Skeletal muscle tissue (tissue), 3 donors: ENCODE measurements at regions not wholly inside any gene's neighbourhood (a gene's known extent, or its start where the extent isn't known, plus 50 kb on each side); places are given as distances from the start of the nearest gene placed in this dataset.

Source experiments
- H3K27ac ChIP-seq: one replicate; pipeline ENCODE4 v1.7.0; 2013; ENCODE audit warnings: mild to moderate bottlenecking, low read depth, low read length, inconsistent platforms
- H3K27me3 ChIP-seq, 3 donors: one replicate each; pipeline ENCODE4 v1.7.0; 2013; ENCODE audit warnings: low read length in 3 of 3; ENCODE audit not compliant: control insufficient read depth in 3 of 3, insufficient read depth in 3 of 3
- H3K36me3 ChIP-seq, 3 donors: one replicate each; pipeline ENCODE4 v1.7.0; 2013; ENCODE audit warnings: low read length in 3 of 3; ENCODE audit not compliant: control insufficient read depth in 3 of 3, insufficient read depth in 3 of 3
- H3K4me1 ChIP-seq, 3 donors: one replicate each; pipeline ENCODE4 v1.7.0; 2013; ENCODE audit warnings: low read length in 3 of 3, mild to moderate bottlenecking in 3 of 3; ENCODE audit not compliant: control insufficient read depth in 3 of 3, insufficient read depth in 3 of 3
- H3K4me3 ChIP-seq, 3 donors: one replicate each; pipeline ENCODE4 v1.7.0; 2013; ENCODE audit warnings: low read length in 3 of 3
- H3K9ac ChIP-seq, 3 donors: one replicate each; pipeline ENCODE4 v1.7.0; 2013; ENCODE audit warnings: low read length in 3 of 3, mild to moderate bottlenecking in 3 of 3, moderate library complexity in 2 of 3, low read depth in 1 of 3
- H3K9me3 ChIP-seq, 3 donors: one replicate each; pipeline ENCODE4 v1.7.0; 2013; ENCODE audit warnings: low read length in 3 of 3; ENCODE audit not compliant: control insufficient read depth in 3 of 3
- donor health status: Osteomylitis.

DNA sequence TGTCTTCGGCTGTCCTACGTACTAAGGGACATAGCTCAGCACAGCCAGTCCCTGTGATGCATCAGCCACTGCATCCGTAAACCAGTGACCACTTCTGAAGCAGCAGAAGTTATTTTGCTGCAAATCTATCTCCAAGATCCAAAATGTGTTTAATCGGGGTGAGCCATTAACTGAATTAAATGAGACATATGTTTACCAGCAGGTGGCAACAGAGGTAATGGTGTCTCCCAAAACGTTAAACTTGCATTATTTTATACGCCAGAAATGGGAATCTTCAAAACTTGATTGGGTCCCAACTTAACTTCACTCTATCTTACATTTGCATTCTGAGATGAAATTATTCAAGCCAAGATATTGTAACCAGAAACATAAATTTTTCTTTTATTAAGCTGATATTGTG, 75.3 kb upstream of the BOC start:
- Histone ChIP-seq H3K36me3 (no peaks in the 10 kb centered on the region), H3K9ac (no peak overlapping the region), H3K27ac (no peak overlapping the region), H3K27me3 (no peaks in the 10 kb centered on the region), H3K9me3 (no peaks in the 10 kb centered on the region), H3K4me1 (no peaks in the 10 kb centered on the region), H3K4me3 (no peak overlapping the region)

DNA sequence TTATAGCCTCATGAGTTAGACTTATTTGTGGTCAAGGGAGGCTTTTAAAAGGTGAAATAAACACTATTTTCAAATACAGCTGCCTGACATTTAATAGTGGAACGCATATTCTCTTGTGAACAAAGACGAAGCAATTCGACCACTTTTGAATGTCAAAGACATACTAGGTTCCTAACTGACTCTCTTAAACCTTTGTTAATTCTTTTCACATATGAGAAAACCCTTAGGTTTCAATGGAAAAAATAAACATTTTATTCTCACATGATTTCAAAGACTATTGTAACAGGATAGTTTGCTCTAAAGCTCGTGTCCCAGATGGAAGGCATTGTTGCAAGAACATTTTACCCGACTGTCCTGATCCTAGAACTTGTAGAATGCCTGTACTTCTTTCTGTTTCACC, 74.8 kb upstream of the BOC start:
- Histone ChIP-seq H3K27me3 (no peaks in the 10 kb centered on the region), H3K27ac (no peak overlapping the region)

DNA sequence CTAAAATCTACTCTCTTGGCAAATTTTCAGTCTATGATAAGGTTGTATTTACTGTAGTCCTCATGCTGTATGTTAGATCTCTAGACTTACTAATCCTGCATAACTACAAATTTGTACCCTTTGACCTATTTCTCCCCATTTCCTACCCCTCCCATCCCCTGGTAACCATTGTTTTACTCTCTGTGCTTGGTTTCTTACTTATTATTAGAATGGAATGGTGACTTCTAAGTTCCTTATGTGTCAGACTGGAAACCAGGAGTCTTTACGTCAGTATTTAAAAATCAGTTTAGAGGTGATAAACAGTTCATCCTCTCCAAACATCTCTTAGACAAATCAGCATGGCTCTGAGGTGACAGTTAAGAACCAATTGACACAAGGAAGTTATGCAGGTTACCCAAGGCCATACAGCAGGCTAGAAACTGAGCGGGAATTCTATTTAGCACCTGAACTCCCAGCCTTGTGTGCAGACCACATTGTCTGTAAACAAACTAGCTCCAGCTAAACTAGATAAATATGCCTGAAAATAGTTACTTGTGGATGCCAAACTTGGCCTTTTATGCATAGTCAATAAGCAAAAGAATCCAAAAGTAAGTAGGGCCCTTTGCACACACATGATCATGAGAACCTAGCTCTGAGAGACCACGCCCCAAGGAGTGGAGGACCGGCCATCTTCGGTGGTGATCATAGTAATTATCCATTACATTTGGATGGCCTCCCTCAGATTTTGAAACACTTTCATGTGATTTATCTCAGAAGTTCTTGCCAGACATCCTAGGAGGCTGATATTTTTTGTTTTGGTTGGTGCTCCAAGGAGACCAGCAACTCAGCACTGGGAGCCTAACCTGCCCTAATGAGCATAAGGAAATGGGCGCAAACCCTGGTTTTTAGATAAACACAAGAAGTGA, 72.3 kb upstream of the BOC start:
- no peaks in the 10 kb centered on the region for H3K9me3 ChIP-seq
- no peak overlapping the region for H3K9ac ChIP-seq
- no peaks in the 10 kb centered on the region for H3K27me3 ChIP-seq
- H3K4me3 ChIP-seq: no peak overlapping the region
- H3K4me1 ChIP-seq: no peaks in the 10 kb centered on the region
- H3K27ac ChIP-seq: no peak overlapping the region
- no peaks in the 10 kb centered on the region for H3K36me3 ChIP-seq

More for the DNA sequence above, 74.8 kb upstream of the BOC start:
- H3K4me3 ChIP-seq: no peak overlapping the region
- no peaks in the 10 kb centered on the region for H3K4me1 ChIP-seq
- no peaks in the 10 kb centered on the region for H3K9me3 ChIP-seq
- H3K36me3 ChIP-seq: no peaks in the 10 kb centered on the region
- H3K9ac ChIP-seq: no peak overlapping the region

DNA sequence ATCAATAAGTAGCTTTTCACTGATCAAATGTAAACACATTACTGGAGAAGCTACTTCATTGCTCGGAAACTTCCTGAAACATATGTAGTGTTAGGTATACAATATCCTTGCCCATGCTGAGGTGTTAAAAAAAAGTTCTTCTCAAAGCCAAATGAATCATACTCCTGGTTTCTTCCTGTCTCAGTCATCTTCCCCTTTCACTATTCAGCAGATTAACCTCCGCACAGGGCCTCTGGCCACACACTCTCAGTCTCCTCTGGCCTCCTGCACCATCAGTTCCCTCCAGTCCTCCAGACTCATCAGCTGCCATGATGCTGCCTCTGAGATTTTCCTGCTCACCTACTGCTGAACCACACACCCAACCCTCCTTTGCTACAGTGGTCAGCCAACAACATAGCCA, 70.5 kb upstream of the BOC start:
- H3K9ac ChIP-seq: no peak overlapping the region
- H3K27ac ChIP-seq: no peak overlapping the region

DNA sequence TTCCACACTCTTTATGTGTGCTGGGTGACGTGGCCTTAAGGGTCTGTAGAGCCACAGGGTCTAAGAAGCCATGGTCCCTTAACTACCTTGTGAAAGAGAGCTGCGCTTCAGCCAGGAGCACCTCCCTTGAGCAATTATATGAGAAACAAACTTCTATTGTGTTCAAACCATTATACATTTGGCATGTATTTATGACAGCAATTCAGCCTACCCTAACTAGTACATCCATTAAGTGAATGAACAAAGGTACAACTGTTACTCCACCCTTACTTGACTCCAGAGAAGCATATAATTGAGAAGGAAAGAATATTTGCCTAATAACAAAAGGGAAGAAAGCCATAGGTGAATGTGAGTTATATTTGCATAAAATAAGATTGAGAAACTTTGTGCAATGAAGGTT, 69.8 kb upstream of the BOC start:
- Histone ChIP-seq H3K9me3 (no peaks in the 10 kb centered on the region), H3K4me3 (no peak overlapping the region), H3K4me1 (peaks cover 0 to 2% (median 0%) of the 10 kb centered on the region in 3 donors), H3K27ac (no peak overlapping the region), H3K36me3 (no peaks in the 10 kb centered on the region), H3K9ac (no peak overlapping the region), H3K27me3 (no peaks in the 10 kb centered on the region)

More for the DNA sequence above, 70.5 kb upstream of the BOC start:
- Histone ChIP-seq H3K9me3 (no peaks in the 10 kb centered on the region), H3K36me3 (no peaks in the 10 kb centered on the region), H3K4me1 (no peaks in the 10 kb centered on the region), H3K4me3 (no peak overlapping the region), H3K27me3 (no peaks in the 10 kb centered on the region)

DNA sequence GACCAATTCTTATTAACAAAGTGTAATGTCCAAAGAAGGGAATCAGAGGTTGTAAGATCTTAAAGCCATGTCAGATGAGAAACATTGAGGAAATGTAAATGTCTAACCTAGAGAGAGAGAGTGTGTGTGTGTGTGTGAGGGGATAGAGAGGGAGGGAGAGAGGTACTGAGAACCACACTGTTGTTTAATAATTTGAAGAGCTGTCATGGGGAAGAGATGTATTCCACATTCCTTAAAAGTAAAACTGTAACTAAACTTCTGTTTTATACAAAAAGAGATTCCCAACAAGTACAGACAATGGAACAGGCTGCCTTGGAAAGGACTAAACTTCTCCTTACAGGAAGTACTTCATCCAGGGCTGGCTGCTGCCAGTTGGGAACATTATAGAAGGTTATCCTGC, 68.9 kb upstream of the BOC start:
- Histone ChIP-seq H3K9me3 (no peaks in the 10 kb centered on the region), H3K4me1 (peaks cover 0 to 3% (median 0%) of the 10 kb centered on the region in 3 donors), H3K27me3 (no peaks in the 10 kb centered on the region), H3K4me3 (no peak overlapping the region), H3K9ac (no peak overlapping the region), H3K36me3 (no peaks in the 10 kb centered on the region), H3K27ac (no peak overlapping the region)

DNA sequence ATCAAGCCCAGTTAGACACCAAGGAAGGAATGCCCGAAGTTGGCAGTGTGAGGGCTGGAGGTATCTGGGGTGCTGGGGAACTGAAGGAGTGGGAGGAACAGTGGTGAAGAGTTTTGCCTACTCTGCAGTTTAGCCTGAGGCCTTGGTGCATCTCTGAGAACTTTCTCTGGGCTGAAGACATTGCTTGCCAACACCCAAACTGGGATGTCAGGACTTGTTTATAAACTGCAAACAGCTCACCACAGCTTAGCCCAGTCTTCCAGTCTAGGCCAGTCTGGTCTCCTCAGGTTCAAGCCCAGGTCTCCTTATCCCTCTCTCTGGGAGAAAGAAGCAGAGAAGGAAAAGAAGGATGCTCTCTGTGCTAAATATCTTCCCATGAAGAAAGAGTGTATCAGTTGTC, 68.0 kb upstream of the BOC start:
- H3K27me3 ChIP-seq: no peaks in the 10 kb centered on the region
- no peaks in the 10 kb centered on the region for H3K9me3 ChIP-seq
- no peak overlapping the region for H3K4me3 ChIP-seq
- no peaks in the 10 kb centered on the region for H3K36me3 ChIP-seq
- H3K9ac ChIP-seq: no peak overlapping the region
- H3K4me1 ChIP-seq: peaks cover 6 to 9% (median 7%) of the 10 kb centered on the region in 3 donors
- H3K27ac ChIP-seq: no peak overlapping the region

DNA sequence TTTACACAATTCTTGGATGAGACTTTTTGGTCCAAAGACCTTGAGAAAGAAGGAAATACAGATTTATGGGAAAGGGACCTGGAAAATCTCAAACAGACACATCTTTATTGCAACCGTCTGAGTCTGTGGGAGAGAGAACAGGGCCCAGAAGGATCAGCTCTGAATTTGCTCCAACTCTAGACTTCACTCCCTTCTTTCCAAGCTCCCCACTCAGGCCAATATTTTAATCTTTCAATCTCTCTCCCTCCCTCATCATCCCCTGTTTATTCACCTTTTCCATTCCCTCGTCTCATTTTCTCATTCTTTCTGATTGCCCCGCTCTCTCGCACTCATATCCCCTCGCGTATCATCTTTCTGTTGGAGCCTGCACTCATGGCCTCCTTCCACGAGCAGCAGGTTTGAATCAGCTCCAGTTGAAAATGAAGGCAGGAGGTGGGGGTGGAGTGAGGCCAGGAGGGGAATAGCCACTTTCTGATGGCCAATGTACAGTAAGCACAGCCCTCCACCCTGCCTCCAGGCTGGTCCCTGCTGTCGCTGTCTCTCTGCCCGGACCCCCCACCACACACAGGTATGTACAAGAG, 63.6 kb upstream of the BOC start:
- H3K4me3 ChIP-seq: peak overlapping the region in 1 of 3 donors; percentile 21
- no peaks in the 10 kb centered on the region for H3K36me3 ChIP-seq
- H3K9ac ChIP-seq: peak overlapping the region in 1 of 3 donors; percentile 45
- no peaks in the 10 kb centered on the region for H3K27me3 ChIP-seq
- H3K9me3 ChIP-seq: no peaks in the 10 kb centered on the region
- H3K27ac ChIP-seq: peak overlapping the region; percentile 48
- peaks cover 15 to 23% (median 20%) of the 10 kb centered on the region in 3 donors for H3K4me1 ChIP-seq

DNA sequence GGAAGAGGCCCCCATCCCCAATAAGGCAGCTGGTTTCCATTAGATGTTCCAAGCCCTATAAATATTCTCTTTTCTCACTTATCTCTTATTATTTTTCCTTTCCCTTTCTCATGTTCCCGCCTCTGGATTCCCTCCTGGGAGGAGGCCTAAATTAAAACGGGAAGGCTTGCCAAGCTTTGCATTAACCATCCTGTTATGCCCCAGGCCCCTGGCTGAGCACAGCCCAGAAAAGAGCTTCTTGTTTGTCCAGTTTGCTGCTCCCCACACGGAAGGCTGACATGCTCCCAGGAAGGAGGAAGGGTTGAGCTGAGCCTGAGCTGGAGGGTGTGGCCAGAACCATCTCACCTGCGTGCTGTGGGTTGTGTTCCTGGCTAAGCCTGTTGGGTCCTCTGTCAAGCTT, 63.1 kb upstream of the BOC start:
- H3K27ac ChIP-seq: peak overlapping the region; percentile 48
- H3K9me3 ChIP-seq: no peaks in the 10 kb centered on the region
- H3K36me3 ChIP-seq: no peaks in the 10 kb centered on the region
- no peaks in the 10 kb centered on the region for H3K27me3 ChIP-seq
- no peak overlapping the region for H3K9ac ChIP-seq
- H3K4me1 ChIP-seq: peaks cover 15 to 23% (median 20%) of the 10 kb centered on the region in 3 donors
- H3K4me3 ChIP-seq: peak overlapping the region in 1 of 3 donors; percentile 25

DNA sequence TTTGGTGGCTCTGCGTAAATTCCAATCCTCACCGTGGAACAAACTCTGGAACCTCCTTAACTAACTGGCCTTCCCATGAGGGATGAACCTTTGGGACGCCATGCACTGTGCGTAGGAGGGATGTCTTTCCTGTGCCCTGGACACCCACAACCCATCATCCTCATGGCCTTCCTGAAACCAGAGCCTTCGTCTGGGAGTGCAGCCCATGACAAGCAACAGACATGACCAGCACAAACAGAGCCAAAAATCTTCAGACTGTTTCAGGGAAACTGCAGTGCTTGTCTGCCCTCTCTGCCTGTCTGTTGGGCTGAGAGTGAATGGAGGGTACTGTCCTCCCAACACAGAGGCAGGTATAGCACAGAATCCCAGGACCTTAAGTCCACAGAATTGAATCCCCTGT, 61.1 kb upstream of the BOC start:
- Histone ChIP-seq H3K36me3 (no peaks in the 10 kb centered on the region), H3K4me1 (peaks cover 15 to 23% (median 20%) of the 10 kb centered on the region in 3 donors), H3K27me3 (no peaks in the 10 kb centered on the region), H3K9me3 (no peaks in the 10 kb centered on the region), H3K4me3 (no peak overlapping the region), H3K9ac (no peak overlapping the region), H3K27ac (peak overlapping the region; percentile 41)
